GM18505 (cell line): ENCODE measurements at regions not wholly inside any gene's neighbourhood (a gene's known extent, or its start where the extent isn't known, plus 50 kb on each side); places are given as distances from the start of the nearest gene placed in this dataset.
"Not testable (repeated sequence)": the region's sequence is repeated elsewhere in the genome, so short reads cannot be mapped to it uniquely, and the experiment has no call there.

Experiments
- ATAC-seq: cut with Tn5 transposase; IDR thresholded peaks from one replicate; pipeline ENCODE4 v1.9.1; 2021; ENCODE audit not compliant: unreplicated experiment
- POLR2A ChIP-seq: IDR thresholded peaks from 4 replicates; pipeline ENCODE4 v1.6.1; 2011; ENCODE audit warnings: borderline replicate concordance; ENCODE audit not compliant: insufficient read depth, insufficient read length; ENCODE audit errors: extremely low read depth

- TF ChIP-seq POLR2A, result no peak
- no peak for ATAC-seq
These were observed 1025.0 kb upstream of the GJE1 start for GRCh38 chr6:141107591-141108160.

- ATAC-seq, result no peak
- TF ChIP-seq POLR2A, result no peak
These were observed 1027.2 kb upstream of the GJE1 start for GRCh38 chr6:141105481-141105880.

- no peak for TF ChIP-seq POLR2A
- ATAC-seq, result no peak
These were observed 1029.5 kb upstream of the GJE1 start for GRCh38 chr6:141103246-141103645.

- TF ChIP-seq POLR2A, result no peak
These were observed 1035.3 kb upstream of the GJE1 start for GRCh38 chr6:141097471-141097870.

GRCh38 chr6:141095308-141095707 lies 1037.4 kb upstream of the GJE1 start:
- ATAC-seq, result no peak

More at GRCh38 chr6:141097471-141097870, 1035.3 kb upstream of the GJE1 start:
- no peak for ATAC-seq

GRCh38 chr6:141088171-141088570 lies 1044.6 kb upstream of the GJE1 start:
- no peak for TF ChIP-seq POLR2A
- no peak for ATAC-seq

More at GRCh38 chr6:141095308-141095707, 1037.4 kb upstream of the GJE1 start:
- TF ChIP-seq POLR2A, result no peak

GRCh38 chr6:141077355-141078333 lies 1055.1 kb upstream of the GJE1 start:
- no peak for TF ChIP-seq POLR2A
- peak; percentile 98 for ATAC-seq

GRCh38 chr6:141057761-141058160 lies 1075.0 kb upstream of the GJE1 start:
- TF ChIP-seq POLR2A, result no peak

GRCh38 chr6:141056945-141057625 lies 1075.6 kb upstream of the GJE1 start:
- ATAC-seq, result no peak
- no peak for TF ChIP-seq POLR2A

More at GRCh38 chr6:141057761-141058160, 1075.0 kb upstream of the GJE1 start:
- ATAC-seq, result no peak

- no peak for TF ChIP-seq POLR2A
- ATAC-seq, result no peak
These were observed 1082.3 kb upstream of the GJE1 start for GRCh38 chr6:141050471-141050870.

GRCh38 chr6:141048451-141048850 lies 1084.3 kb upstream of the GJE1 start:
- no peak for TF ChIP-seq POLR2A
- ATAC-seq, result no peak

- ATAC-seq, result not testable (repeated sequence)
These were observed 1086.2 kb upstream of the GJE1 start for GRCh38 chr6:141046496-141046895.

- TF ChIP-seq POLR2A, result no peak
- ATAC-seq, result no peak
These were observed 1091.1 kb upstream of the GJE1 start for GRCh38 chr6:141041596-141042087.
